ENCODE measurements at regions not wholly inside any gene's neighbourhood (a gene's known extent, or its start where the extent isn't known, plus 50 kb on each side); places are given as distances from the start of the nearest gene placed in this dataset.

DNA sequence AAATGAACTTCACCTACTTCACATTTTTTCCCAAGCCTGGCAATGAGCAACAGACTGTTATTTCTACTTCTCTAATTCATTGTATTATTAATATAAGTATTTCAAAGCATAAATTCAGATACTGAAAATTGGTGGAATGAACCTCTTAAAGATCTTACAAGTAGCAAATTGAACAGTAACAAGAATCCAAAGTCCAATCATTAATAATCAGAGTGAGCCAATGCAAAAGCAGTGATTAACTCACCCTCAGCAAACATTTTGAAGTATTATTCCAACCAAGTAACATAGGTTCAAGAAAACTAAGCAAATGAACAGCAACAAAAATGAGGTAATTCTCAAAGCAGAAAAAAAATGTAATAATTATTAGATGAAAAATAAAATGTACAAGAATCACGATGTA lies 288.1 kb upstream of the ZC3H15 start:
- no peak for TF ChIP-seq POLR2A (IDR thresholded peaks at IDR 0.05)
- TF ChIP-seq CTCF (IDR thresholded peaks at IDR 0.05): no peak

Measured in esophagus squamous epithelium (tissue), 4 donors.